GM12878 (cell line): ENCODE measurements at regions not wholly inside any gene's neighbourhood (a gene's known extent, or its start where the extent isn't known, plus 50 kb on each side); places are given as distances from the start of the nearest gene placed in this dataset.

ENCODE experiments used
- CREB1 ChIP-seq: IDR thresholded peaks from 2 replicates; pipeline ENCODE4 v1.6.1; 2012; ENCODE audit warnings: low read depth, mild to moderate bottlenecking, inconsistent platforms
- CTCF ChIP-seq, 3 experiments: IDR thresholded peaks in 2 of 3; conservative IDR thresholded peaks in 1 of 3; 2 replicates each; pipeline ENCODE4 v1.5.1; 2011; ENCODE audit warnings: low read depth in 3 of 3, low read length in 3 of 3, mild to moderate bottlenecking in 3 of 3, control low read depth in 2 of 3, moderate library complexity in 2 of 3, inconsistent platforms in 1 of 3, mixed read lengths in 1 of 3; ENCODE audit not compliant: control insufficient read depth in 2 of 3, insufficient read depth in 1 of 3; ENCODE audit errors: extremely low read depth in 1 of 3
- EP300 ChIP-seq, 2 experiments: fragments of 150-350 bp in 1 of 2; IDR thresholded peaks; 2 replicates each; pipeline ENCODE4 v1.6.1; 2011 to 2012; ENCODE audit warnings: low read depth in 2 of 2, low read length in 2 of 2, borderline replicate concordance in 1 of 2, improper control_type of control experiment in 1 of 2, inconsistent platforms in 1 of 2; ENCODE audit not compliant: control insufficient read depth in 1 of 2
- EZH2 ChIP-seq: IDR thresholded peaks from 2 replicates; pipeline ENCODE4 v1.6.1; 2012; ENCODE audit warnings: low read depth, mild to moderate bottlenecking, control low read depth, inconsistent platforms, low read length, borderline replicate concordance; ENCODE audit not compliant: control insufficient read depth
- NFYB ChIP-seq: IDR thresholded peaks from 2 replicates; pipeline ENCODE4 v1.6.1; 2011; ENCODE audit warnings: low read depth, mild to moderate bottlenecking, low read length, improper control_type of control experiment, moderate library complexity; ENCODE audit not compliant: insufficient read depth
- POLR2A ChIP-seq: IDR thresholded peaks from 2 replicates; pipeline ENCODE4 v1.6.1; 2011; ENCODE audit warnings: low read depth, mild to moderate bottlenecking, low read length
- TCF7 ChIP-seq: IDR thresholded peaks from 2 replicates; pipeline ENCODE4 v1.6.1; 2014; ENCODE audit warnings: antibody characterized with exemption, borderline replicate concordance
- ZNF384 ChIP-seq: IDR thresholded peaks from 2 replicates; pipeline ENCODE4 v1.6.1; 2012; ENCODE audit warnings: low read depth, mild to moderate bottlenecking, low read length, improper control_type of control experiment, borderline replicate concordance

- TF ChIP-seq CTCF (IDR thresholded peaks at IDR 0.05 in 2 of 3, conservative IDR thresholded peaks at IDR 0.05 in 1 of 3; ENCODE audit: control insufficient read depth in 2 of 3, extremely low read depth in 1 of 3, insufficient read depth in 1 of 3, low read depth in 3 of 3, low read length in 3 of 3) (no peak), EZH2 (no peak), TCF7 (no peak), POLR2A (no peak), CREB1 (no peak), EP300 (IDR thresholded peaks at IDR 0.05; ENCODE audit: borderline replicate concordance in 1 of 2, control insufficient read depth in 1 of 2, low read depth in 2 of 2, low read length in 2 of 2) (no peak), ZNF384 (no peak), NFYB (no peak)
Measured at GRCh38 chr18:26777351-26778053, 88.0 kb downstream of the AQP4 start.
